ENCODE measurements at regions not wholly inside any gene's neighbourhood (a gene's known extent, or its start where the extent isn't known, plus 50 kb on each side); places are given as distances from the start of the nearest gene placed in this dataset.
A peak's percentile ranks its signal among the peaks of the same experiment; 100 is the strongest.

DNA sequence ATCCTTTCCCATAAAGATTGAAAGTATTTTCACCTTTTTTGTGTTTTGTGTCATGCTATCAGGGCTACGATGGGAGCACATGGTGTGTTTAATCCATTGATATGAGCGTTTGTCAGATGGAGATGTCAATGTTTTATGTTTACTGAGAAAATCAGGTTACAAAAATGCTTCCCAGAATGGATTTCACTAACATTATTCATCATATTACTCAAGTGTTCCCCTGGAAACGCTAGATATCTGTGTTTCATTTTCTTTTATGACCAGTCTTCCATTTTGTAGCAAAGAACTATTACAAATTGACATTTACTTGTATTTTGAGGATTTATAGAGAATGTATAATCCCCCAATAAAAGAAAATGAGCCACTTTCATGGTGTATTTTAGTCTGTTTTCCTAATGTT, 293.5 kb upstream of the AKR1E2 start:
- no peak for DNase-seq (ENCODE audit: low spot score)

DNA sequence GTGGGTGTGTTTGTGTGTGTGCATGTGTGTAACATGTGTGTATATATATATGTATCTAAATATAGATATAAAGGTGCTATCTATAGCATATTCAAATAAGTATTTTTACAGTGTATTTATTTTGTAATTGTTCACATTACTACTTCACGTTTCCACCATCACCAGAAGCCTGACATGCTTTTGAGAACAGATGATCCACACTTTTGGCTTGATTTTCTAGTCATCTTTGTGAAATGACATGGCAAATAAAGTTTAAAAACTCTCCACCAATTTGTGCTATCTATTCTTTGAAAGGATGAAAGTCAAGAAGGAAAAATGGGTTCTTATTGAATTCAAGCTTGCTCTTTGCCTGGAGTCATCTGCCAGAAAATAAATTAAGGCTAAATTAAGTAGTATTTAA, 294.0 kb upstream of the AKR1E2 start:
- no peak for DNase-seq (ENCODE audit: low spot score)

- no peak for DNase-seq (ENCODE audit: low spot score)
Observed at GRCh38 chr10:4529266-4529665, 296.7 kb upstream of the AKR1E2 start.

DNA sequence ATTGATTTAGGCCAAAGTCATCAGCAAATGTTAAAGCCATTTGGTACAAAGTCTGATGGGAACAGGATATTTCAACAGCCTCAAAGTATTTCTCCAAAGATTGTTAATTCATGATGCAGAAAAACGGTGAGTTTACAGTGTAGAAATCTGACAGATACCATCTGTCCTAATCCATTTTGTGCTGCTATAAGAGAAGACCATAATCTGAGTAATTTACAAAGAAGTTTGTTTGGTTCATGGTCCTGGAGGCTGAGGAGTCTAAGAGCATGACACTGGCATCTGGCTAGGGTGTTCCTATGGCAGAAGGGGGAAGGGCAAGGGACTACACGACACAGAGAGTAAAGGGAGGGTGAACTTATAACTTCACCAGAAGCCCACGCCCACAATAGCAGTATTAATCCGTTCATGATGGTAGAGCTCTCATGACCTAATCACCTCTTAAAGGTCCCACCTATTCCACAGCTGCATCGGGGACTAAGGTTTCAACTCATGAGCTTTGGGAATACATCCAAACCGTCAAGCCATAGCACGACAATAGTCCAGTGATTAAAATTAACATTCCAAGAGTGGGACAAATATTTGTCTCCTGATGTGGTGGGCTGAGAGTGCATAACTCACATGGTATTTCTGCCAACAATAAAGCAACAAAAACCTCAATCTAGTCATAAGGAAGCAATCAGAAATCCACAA, 298.6 kb upstream of the AKR1E2 start:
- DNase-seq (ENCODE audit: low spot score): no peak

GRCh38 chr10:4526311-4526731, 299.7 kb upstream of the AKR1E2 start:
- DNase-seq (ENCODE audit: low spot score): no peak

DNA sequence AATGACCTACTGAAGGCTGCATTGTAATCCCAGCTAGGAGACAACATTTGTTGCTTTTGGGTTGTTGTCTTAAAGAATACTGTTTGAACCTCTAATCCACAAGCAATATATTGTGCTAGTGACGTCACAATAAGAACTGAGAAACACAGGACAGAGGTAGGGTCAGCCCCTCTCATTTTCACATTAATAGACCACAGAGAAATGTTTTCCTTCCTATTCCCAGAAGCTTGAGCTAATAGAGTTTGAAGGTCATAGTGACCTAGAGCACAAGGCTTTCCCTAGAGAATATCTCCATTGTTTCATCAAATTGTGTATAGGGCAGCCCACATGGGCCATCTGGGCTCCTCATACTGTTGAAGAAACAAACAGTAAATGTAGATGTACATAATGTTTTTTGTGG, 300.9 kb upstream of the AKR1E2 start:
- DNase-seq (ENCODE audit: low spot score): no peak

- no peak for DNase-seq (ENCODE audit: low spot score)
Observed at GRCh38 chr10:4522296-4523000, 303.6 kb upstream of the AKR1E2 start.

- DNase-seq (ENCODE audit: low spot score): no peak
Observed at GRCh38 chr10:4519658-4520402, 306.2 kb upstream of the AKR1E2 start.

- DNase-seq (ENCODE audit: low spot score): no peak
Observed at GRCh38 chr10:4517746-4518145, 308.3 kb upstream of the AKR1E2 start.

GRCh38 chr10:4515721-4516120, 310.3 kb upstream of the AKR1E2 start:
- no peak for DNase-seq (ENCODE audit: low spot score)

DNA sequence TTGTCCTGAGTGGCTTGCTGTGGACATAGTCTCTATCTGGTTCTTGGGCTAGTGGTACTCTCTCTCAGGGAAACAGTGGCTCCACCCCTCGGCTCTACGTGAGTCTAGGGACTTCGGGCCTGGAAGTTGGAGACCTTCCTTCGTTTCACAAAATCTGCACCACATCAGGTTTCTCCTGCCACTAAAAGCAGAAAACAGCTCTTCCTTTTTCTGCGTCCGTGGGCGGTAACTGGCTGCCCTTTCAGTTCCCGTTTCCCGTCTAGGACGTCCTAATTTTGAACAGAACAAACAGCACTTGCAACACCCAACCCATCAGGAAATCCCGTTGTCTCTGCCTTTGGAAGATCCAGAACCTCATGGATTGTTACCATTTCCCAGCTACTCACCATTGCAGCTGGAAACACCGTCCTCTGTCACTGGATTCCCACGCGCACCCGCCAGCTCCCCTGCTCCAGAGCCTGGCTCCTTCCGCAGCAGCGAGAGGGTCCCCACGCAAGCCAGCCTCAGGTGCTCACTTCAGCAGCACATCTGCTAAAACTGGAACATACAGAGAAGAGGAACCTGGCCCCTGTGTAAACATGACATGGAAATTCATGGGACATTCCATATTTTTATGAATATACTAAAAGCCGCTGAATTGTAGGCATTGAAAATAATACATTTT, 311.4 kb upstream of the AKR1E2 start:
- peak; percentile 57 for DNase-seq (ENCODE audit: low spot score)

DNA sequence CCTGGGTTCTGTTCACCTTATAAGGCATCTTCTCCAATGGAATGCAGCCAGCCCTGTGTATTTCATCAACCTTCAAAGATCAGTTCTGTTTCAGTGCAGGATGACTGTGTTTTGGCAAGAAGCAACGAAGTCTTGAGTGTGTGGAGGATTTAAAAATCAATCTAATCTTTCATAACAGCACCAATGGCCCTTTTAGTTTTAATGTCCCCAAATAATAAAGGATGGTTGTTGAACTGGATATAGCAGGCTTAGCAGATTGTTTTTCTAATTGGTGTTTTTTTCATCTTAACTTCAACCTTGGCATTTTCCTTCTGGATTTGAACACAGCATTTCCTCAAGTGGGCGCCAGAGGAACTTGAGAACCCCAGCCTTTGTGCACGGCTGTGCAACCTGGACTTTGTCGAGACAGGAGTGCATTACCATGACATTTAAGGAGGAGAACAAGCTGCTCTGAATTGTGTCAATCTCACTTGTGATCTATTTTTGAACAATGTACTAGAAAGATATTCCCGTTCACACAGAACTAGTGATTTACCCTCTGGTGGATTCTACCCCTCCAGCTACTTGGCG, 313.3 kb upstream of the AKR1E2 start:
- DNase-seq (ENCODE audit: low spot score): peak; percentile 53

GRCh38 chr10:4512196-4512595, 313.8 kb upstream of the AKR1E2 start:
- DNase-seq (ENCODE audit: low spot score): no peak

DNA sequence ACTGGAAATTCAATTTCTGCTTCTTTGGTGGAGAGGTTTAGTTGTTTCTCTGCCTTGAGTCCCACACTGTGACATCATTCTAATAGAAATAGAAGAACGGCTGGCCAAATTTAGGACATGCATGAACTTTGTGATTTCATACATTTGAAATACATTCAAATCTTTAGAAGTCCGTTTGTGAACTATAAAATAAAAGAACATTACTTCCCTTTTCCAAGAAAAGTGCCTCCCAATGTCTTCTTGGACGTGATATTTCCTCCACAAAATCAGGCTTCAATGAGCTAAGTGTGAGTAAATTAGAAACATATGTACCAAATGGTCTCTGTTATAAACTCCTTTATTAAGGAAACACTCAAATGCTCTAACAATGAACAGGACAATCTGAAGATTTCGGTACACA, 314.5 kb upstream of the AKR1E2 start:
- DNase-seq (ENCODE audit: low spot score): no peak

DNA sequence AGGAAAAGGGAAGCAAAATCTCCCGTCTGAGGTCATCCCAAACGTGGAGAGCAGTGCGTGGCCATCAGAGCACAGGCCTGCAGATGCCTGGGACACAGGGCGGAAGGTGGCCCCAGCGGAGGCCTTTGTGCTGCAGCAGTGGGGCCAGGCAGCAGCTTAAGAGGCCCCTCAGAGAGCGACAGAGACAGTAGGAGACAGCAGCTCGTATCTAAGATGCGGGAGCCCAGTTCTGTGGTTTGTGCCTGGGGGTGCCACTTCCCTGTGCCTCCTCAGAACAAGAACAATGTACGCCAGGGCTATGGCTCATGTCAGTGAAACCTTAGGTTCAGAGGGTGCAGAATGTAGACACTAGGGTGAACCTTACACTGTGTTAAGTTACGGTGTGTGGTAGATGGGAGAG, 316.6 kb upstream of the AKR1E2 start:
- DNase-seq (ENCODE audit: low spot score): no peak

GRCh38 chr10:4506095-4506494, 319.9 kb upstream of the AKR1E2 start:
- no peak for DNase-seq (ENCODE audit: low spot score)

DNA sequence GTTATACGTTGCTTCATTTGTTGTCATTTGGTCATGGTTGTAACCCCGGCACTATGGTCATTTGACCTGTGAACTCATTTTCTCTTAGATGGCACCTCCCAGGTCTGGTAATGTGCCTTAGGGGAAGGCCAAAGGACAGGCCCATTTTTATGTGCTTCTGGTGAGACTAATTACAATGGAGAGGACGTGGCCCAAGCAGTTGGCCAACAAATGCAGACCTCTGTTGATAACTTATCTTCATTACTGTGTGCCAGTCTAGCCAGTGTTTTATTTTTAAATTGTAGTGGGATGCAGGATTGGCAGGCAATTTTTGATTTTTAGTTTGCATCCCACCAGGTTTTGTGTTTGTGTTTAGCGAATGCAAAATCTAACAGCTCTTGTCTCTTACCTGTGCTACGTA, 321.5 kb upstream of the AKR1E2 start:
- no peak for DNase-seq (ENCODE audit: low spot score)

DNA sequence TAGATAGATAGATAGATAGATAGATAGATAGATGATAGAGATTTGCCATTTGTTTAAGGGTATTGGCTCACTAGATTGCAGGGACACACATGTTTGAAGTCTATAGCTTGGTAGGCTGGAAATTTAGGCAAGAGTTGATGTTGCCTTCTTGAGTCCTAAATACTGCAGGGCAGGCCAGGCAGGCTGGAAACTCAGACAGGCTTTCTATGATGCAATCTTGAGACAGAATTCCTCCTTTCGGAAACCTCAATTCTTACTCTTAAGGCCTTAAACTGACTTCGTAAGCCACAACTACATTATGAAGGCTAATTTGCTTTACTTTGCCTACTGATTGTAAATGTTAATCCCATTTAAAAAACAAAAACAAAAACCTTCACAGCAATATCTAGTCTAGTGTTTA, 322.9 kb upstream of the AKR1E2 start:
- DNase-seq (ENCODE audit: low spot score): no peak

DNA sequence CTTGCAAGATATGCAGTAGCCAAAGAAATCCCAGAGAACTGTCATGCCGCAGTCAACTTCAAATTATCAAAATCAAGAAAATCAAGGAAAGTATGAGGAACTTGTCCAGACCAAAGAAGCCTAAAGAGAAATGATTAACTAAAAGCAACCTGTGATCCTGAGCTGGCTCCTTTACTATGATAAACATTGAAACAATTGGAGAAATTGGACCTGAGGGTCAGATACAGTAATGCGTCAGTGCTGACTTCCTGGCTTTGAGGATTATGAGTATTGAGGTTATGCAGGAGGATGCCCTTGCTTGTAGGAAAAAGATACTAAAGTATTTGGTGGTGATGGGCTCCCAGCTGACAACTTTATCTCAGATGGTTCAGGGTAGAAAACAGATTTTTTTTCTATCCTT, 324.7 kb upstream of the AKR1E2 start:
- DNase-seq (ENCODE audit: low spot score): no peak

DNA sequence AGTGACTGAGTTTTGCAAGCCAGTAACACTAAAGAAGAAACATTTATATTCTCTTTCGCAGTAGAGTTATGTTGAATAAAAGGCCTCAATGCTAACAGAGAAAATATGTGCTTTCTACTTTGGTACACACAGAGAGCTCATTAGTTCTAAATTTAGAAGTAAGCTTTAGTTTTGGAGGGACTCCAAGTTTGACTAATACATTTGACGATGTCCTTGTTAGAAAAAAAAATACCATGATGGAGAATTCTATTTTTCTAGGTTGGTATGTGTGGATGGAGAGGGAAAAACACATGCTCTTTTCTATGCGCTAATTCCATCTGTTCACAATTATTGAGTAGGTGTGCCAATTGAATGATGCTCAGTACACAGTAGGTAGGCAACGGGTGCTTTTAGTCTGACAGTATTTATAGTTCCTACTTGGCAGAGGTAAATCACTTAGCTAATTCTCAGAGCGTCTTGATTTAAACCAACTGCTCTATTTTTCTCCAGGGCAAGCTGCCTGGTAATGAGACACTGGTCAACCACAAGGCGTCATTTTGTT, 327.2 kb upstream of the AKR1E2 start:
- no peak for DNase-seq (ENCODE audit: low spot score)

DNA sequence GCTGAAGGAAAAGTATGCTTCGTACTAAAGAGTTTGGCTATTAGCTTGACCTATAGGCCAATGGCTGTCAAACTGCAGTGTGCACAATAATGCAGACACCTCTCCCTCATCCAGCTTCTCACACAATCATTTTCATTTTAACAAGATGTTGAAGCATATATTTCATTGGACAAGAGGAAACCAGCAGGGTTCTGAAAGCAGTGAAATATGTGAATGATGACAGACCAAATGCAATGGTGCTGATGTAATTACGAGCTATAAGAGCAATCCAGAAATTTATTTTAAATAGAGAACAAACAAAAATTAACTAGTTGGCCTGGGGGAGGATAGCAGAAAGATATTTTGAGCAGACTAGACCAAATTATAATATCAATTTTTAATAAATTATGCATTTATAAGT, 331.5 kb upstream of the AKR1E2 start:
- DNase-seq (ENCODE audit: low spot score): no peak

DNA sequence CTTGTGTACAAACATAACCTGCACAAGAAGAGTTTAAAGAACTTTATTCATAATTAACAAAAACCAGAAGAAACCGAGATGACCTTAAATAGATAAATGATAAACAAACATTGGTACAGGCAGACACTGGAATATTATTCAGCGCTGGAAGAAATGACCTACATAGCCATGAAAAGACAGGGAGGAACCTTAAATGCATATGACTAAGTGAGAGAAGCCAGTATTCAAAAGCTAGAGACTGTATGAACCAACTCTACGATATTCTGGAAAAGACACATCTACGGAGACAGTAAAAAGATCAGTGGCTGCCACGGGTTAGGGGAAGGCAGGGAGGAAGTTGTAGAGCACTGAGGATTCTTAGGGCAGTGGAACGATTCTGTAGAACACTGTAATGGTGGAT, 333.8 kb upstream of the AKR1E2 start:
- DNase-seq (ENCODE audit: low spot score): no peak
